Mesenchymal stem cell (in vitro differentiated cells and primary cell): ENCODE measurements at regions not wholly inside any gene's neighbourhood (a gene's known extent, or its start where the extent isn't known, plus 50 kb on each side); places are given as distances from the start of the nearest gene placed in this dataset.

Source experiments
- DNase-seq: peaks from one replicate; pipeline ENCODE4 v3.0.0-alpha.2; 2013
- H2AFZ ChIP-seq: one replicate; pipeline ENCODE4 v1.6.1; 2013; ENCODE audit warnings: low read depth, mild to moderate bottlenecking, control low read depth, inconsistent platforms, low read length, moderate library complexity
- H2AK5ac ChIP-seq: 2 replicates; pipeline ENCODE4 v1.6.1; 2013; ENCODE audit warnings: low read length, moderate library complexity, mild to moderate bottlenecking, inconsistent platforms; ENCODE audit not compliant: severe bottlenecking
- H2BK120ac ChIP-seq: one replicate; pipeline ENCODE4 v1.6.1; 2013; ENCODE audit warnings: low read depth, mild to moderate bottlenecking, inconsistent platforms, low read length, moderate library complexity
- H2BK12ac ChIP-seq, 2 experiments: one replicate each; pipeline ENCODE4 v1.6.1; 2013; ENCODE audit warnings: inconsistent platforms in 2 of 2, low read length in 2 of 2, mild to moderate bottlenecking in 2 of 2, moderate library complexity in 2 of 2, control low read depth in 1 of 2
- H2BK15ac ChIP-seq: one replicate; pipeline ENCODE4 v1.6.1; 2013; ENCODE audit warnings: mild to moderate bottlenecking, low read depth, inconsistent platforms; ENCODE audit not compliant: poor library complexity, severe bottlenecking
- H2BK5ac ChIP-seq: 2 replicates; pipeline ENCODE4 v1.6.1; 2013; ENCODE audit warnings: low read depth, mild to moderate bottlenecking, low read length, control low read depth, inconsistent platforms; ENCODE audit not compliant: poor library complexity, severe bottlenecking
- H3K14ac ChIP-seq, 2 experiments: one replicate each; pipeline ENCODE4 v1.6.1; 2013; ENCODE audit warnings: inconsistent platforms in 2 of 2, low read length in 2 of 2, control low read depth in 1 of 2, mild to moderate bottlenecking in 1 of 2, moderate library complexity in 1 of 2
- H3K18ac ChIP-seq, 2 experiments: one replicate each; pipeline ENCODE4 v1.6.1; 2013; ENCODE audit warnings: inconsistent platforms in 2 of 2, low read length in 2 of 2, control low read depth in 1 of 2, low read depth in 1 of 2, mild to moderate bottlenecking in 1 of 2
- H3K23ac ChIP-seq, 2 experiments: one replicate each; pipeline ENCODE4 v1.6.1; 2013; ENCODE audit warnings: inconsistent platforms in 2 of 2, low read length in 2 of 2, mild to moderate bottlenecking in 2 of 2, moderate library complexity in 2 of 2, control low read depth in 1 of 2
- H3K27ac ChIP-seq: 2 replicates; pipeline ENCODE4 v1.5.1; 2013; ENCODE audit warnings: mild to moderate bottlenecking, moderate library complexity, low read length, control low read depth, inconsistent platforms; ENCODE audit not compliant: poor library complexity, severe bottlenecking
- H3K27me3 ChIP-seq, 2 experiments: 2 replicates each; pipeline versions ENCODE4 v1.6.1 to v1.7.0; 2013; ENCODE audit warnings: low read length in 2 of 2, mild to moderate bottlenecking in 2 of 2, moderate library complexity in 2 of 2, control low read depth in 1 of 2, inconsistent platforms in 1 of 2; ENCODE audit not compliant: control insufficient read depth in 1 of 2, insufficient read depth in 1 of 2
- H3K36me3 ChIP-seq, 2 experiments: 2 replicates each; pipeline versions ENCODE4 v1.6.1 to v1.7.0; 2013; ENCODE audit warnings: low read length in 2 of 2, control low read depth in 1 of 2, inconsistent platforms in 1 of 2, low read depth in 1 of 2, mild to moderate bottlenecking in 1 of 2; ENCODE audit not compliant: insufficient read depth in 2 of 2, control insufficient read depth in 1 of 2
- H3K4ac ChIP-seq, 2 experiments: one replicate each; pipeline ENCODE4 v1.6.1; 2013; ENCODE audit warnings: inconsistent platforms in 2 of 2, low read length in 2 of 2, mild to moderate bottlenecking in 2 of 2, moderate library complexity in 2 of 2, control low read depth in 1 of 2, low read depth in 1 of 2
- H3K4me1 ChIP-seq: 2 replicates; pipeline ENCODE4 v1.6.1; 2013; ENCODE audit warnings: low read depth, low read length, control low read depth; ENCODE audit not compliant: control insufficient read depth, insufficient read depth
- H3K4me2 ChIP-seq: 2 replicates; pipeline ENCODE4 v1.6.1; 2013; ENCODE audit warnings: low read length, mild to moderate bottlenecking, inconsistent platforms; ENCODE audit not compliant: poor library complexity, severe bottlenecking
- H3K4me3 ChIP-seq, 2 experiments: 2 replicates each; pipeline versions ENCODE4 v1.5.1 to v1.7.0; 2013; ENCODE audit warnings: low read length in 2 of 2, mild to moderate bottlenecking in 2 of 2, control low read depth in 1 of 2, low read depth in 1 of 2; ENCODE audit not compliant: insufficient read depth in 1 of 2
- H3K79me1 ChIP-seq: replicated peaks from 2 replicates; pipeline ENCODE4 v1.6.1; 2013; ENCODE audit warnings: mild to moderate bottlenecking, control low read depth, low read length, inconsistent platforms; ENCODE audit not compliant: poor library complexity, severe bottlenecking
- H3K9ac ChIP-seq: 2 replicates; pipeline ENCODE4 v1.7.0; 2013; ENCODE audit warnings: mild to moderate bottlenecking, low read length, moderate library complexity
- H3K9me3 ChIP-seq: 2 replicates; pipeline ENCODE4 v1.7.0; 2013; ENCODE audit warnings: mild to moderate bottlenecking, low read length; ENCODE audit not compliant: control insufficient read depth
- H4K8ac ChIP-seq: one replicate; pipeline ENCODE4 v1.6.1; 2013; ENCODE audit warnings: inconsistent platforms, mild to moderate bottlenecking, low read length, moderate library complexity
- H4K91ac ChIP-seq: one replicate; pipeline ENCODE4 v1.6.1; 2013; ENCODE audit warnings: mild to moderate bottlenecking, low read length, inconsistent platforms
- WGBS: methylation state at CpG from one replicate; pipeline ENCODE4 v1.1.7; 2013; ENCODE audit warnings: mixed read lengths; 5-methylcytosine and 5-hydroxymethylcytosine counted together

DNA sequence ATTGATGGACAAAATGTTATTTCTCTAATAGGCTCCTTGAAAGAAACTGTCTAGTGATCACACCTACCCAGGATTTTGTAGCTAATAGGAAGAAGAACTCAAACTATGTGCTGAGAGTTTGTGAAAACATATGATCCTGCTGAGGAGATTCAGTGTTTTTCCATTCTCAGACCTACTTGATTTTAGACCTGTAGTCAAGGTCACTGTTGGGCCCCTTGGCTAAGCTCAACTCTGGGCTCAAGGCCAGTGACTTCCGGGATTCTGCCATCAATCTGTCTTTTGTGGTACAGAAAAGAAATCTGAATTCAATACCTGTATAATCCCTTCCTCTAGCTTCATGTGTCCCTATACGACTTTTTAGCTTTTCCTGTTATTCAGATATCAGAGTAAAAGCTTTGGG is 79.7 kb upstream of the FERD3L start:
- H3K14ac ChIP-seq = no peak overlapping the region
- H3K9me3 ChIP-seq = peaks cover 15% of the 10 kb centered on the region
- H3K36me3 ChIP-seq = no peaks in the 10 kb centered on the region
- H4K8ac ChIP-seq = no peak overlapping the region
- no peak overlapping the region for H3K9ac ChIP-seq
- no peak overlapping the region for H2AK5ac ChIP-seq
- H2BK12ac ChIP-seq = no peak overlapping the region
- WGBS = 77% methylated on average over 1 of the region's 2 CpGs
- H3K4me1 ChIP-seq = no peaks in the 10 kb centered on the region
- H3K27me3 ChIP-seq = no peaks in the 10 kb centered on the region
- H3K18ac ChIP-seq = no peak overlapping the region
- no peak for DNase-seq
- no peak overlapping the region for H3K27ac ChIP-seq
- no peak overlapping the region for H2BK5ac ChIP-seq
- H4K91ac ChIP-seq = no peak overlapping the region
- H3K4me2 ChIP-seq = no peak overlapping the region
- H3K23ac ChIP-seq = no peak overlapping the region
- H2BK120ac ChIP-seq = no peak overlapping the region
- H2BK15ac ChIP-seq = no peak overlapping the region
- no peak overlapping the region for H3K4me3 ChIP-seq
- no peak overlapping the region for H3K4ac ChIP-seq
- H2AFZ ChIP-seq = no peak overlapping the region
- peaks cover 2% of the 10 kb centered on the region for H3K79me1 ChIP-seq

DNA sequence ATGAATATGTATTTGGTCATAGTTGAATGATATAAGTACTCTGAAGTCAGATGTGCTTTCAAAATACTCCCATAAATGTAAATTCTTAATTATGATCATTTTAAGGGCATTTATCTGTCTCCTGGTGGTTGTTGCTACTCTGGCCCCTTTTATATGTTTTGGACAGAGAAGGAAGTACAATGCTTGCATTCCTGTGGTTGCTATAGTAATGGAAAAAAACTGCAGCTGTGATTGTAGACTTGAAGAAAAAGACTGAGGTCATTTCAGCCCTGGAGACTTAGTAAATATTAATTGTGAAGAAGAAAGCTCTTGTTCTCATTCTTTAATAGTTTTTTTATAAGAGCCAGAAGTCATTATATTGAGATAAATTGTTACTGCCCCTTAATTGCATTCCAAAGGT is 70.2 kb upstream of the FERD3L start:
- Histone ChIP-seq H3K9ac (no peak overlapping the region), H2BK120ac (no peak overlapping the region), H2AK5ac (no peak overlapping the region), H3K4ac (no peak overlapping the region), H4K8ac (no peak overlapping the region), H3K4me1 (no peaks in the 10 kb centered on the region), H2BK5ac (no peak overlapping the region), H3K23ac (no peak overlapping the region), H3K4me2 (no peak overlapping the region), H3K36me3 (no peaks in the 10 kb centered on the region), H3K4me3 (no peak overlapping the region), H3K27me3 (no peaks in the 10 kb centered on the region), H2AFZ (no peak overlapping the region), H3K9me3 (no peaks in the 10 kb centered on the region), H3K79me1 (no peaks in the 10 kb centered on the region), H3K27ac (no peak overlapping the region), H2BK15ac (no peak overlapping the region), H3K18ac (no peak overlapping the region), H3K14ac (no peak overlapping the region), H4K91ac (no peak overlapping the region), H2BK12ac (no peak overlapping the region)
- DNase-seq = peak; percentile 80

DNA sequence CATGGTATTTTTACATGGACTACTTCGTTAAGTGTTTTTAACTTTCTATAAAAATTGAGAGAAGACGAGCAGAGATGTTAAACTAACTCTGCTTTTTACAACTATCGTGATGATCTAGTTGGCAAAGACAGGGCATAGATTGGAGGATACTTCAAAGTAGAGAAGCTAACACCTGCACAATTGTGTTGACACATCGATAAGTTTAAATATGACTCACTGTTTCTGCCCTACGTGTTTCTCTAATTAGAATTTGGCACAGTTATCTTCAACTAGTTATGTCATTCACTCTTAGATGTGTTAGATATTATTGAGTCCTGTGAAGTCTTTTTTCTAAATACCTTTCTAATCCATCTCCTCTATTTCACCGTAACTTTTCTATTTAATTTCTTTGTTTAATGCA is 68.5 kb upstream of the FERD3L start:
- Histone ChIP-seq H2BK15ac (no peak overlapping the region), H3K4me2 (no peak overlapping the region), H3K27me3 (no peaks in the 10 kb centered on the region), H4K8ac (no peak overlapping the region), H3K9me3 (no peaks in the 10 kb centered on the region), H4K91ac (no peak overlapping the region), H3K9ac (no peak overlapping the region), H2BK5ac (no peak overlapping the region), H3K4ac (no peak overlapping the region), H2BK12ac (no peak overlapping the region), H2AFZ (no peak overlapping the region), H3K18ac (no peak overlapping the region), H3K4me1 (no peaks in the 10 kb centered on the region), H3K23ac (no peak overlapping the region), H2BK120ac (no peak overlapping the region), H3K27ac (no peak overlapping the region), H3K14ac (no peak overlapping the region), H3K4me3 (no peak overlapping the region), H3K36me3 (no peaks in the 10 kb centered on the region), H3K79me1 (no peaks in the 10 kb centered on the region), H2AK5ac (no peak overlapping the region)
- over 99% methylated on average over 5 of the region's 6 CpGs for WGBS
- no peak for DNase-seq

DNA sequence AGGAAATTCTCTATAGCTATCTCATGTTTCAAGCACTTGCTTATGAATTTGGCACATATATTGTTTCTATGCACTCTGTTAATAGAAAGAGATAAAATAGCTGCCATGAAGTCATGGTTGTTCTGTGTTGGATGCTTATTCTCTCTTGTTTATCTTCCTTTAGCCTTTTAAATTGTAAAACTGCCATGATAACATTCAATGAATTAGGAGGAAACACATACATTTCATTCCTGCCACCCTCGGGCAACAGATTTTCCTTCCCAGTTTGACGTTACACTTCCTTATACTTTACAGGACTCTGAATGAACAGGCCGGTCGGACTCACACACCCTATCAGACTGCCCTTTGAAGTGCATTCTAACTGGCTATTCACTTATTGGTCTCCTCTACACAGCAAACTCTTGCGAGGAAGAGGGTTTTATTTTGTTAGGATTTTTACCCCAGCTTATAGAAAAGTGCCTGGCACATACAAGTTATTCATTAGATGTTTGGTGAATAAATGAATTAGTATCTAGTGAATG is 65.7 kb upstream of the FERD3L start:
- no peak for DNase-seq
- WGBS = 27% methylated on average over 4 of the region's 5 CpGs
- no peak overlapping the region for H2BK120ac ChIP-seq
- H3K27me3 ChIP-seq = no peaks in the 10 kb centered on the region
- no peak overlapping the region for H2BK5ac ChIP-seq
- H3K4me2 ChIP-seq = no peak overlapping the region
- no peak overlapping the region for H4K91ac ChIP-seq
- no peak overlapping the region for H3K14ac ChIP-seq
- no peaks in the 10 kb centered on the region for H3K4me1 ChIP-seq
- H3K23ac ChIP-seq = no peak overlapping the region
- no peak overlapping the region for H2AK5ac ChIP-seq
- H4K8ac ChIP-seq = no peak overlapping the region
- H3K36me3 ChIP-seq = no peaks in the 10 kb centered on the region
- no peak overlapping the region for H2AFZ ChIP-seq
- H3K4me3 ChIP-seq = no peak overlapping the region
- no peak overlapping the region for H3K9ac ChIP-seq
- no peaks in the 10 kb centered on the region for H3K9me3 ChIP-seq
- H3K4ac ChIP-seq = no peak overlapping the region
- H3K79me1 ChIP-seq = no peaks in the 10 kb centered on the region
- no peak overlapping the region for H3K18ac ChIP-seq
- no peak overlapping the region for H2BK12ac ChIP-seq
- H3K27ac ChIP-seq = no peak overlapping the region
- no peak overlapping the region for H2BK15ac ChIP-seq
